ENCODE measurements at regions not wholly inside any gene's neighbourhood (a gene's known extent, or its start where the extent isn't known, plus 50 kb on each side); places are given as distances from the start of the nearest gene placed in this dataset.

DNA sequence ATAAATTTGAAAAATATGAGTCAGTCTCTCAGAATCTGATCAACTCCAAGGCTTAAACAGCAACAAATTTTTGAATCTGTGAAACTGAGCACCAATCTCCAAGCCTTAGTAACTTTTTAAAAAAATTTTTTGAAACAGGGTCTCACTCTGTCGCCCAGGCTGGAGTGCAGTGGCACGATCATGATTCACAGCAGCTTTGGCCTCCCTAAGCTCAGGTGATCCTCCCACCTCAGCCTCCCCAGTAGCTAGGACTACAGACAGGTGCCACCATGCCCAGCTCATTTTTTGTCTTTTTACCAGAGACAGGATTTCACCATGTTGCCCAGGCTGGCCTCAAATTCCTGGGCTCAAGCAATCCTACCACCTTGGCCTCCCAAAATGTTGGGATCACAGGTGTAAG is 207.9 kb upstream of the TCF21 start:
- Histone ChIP-seq H3K4me2 (ENCODE audit: low read depth, low read length) (no peak overlapping the region), H3K27me3 (ENCODE audit: control insufficient read depth in 1 of 2, insufficient read depth in 2 of 2, low read length in 2 of 2) (no peaks in the 10 kb centered on the region), H4K20me1 (ENCODE audit: insufficient read depth, low read length) (no peaks in the 10 kb centered on the region), H3K4me3 (replicated peaks in 1 of 3; ENCODE audit: insufficient read depth in 1 of 3, low read depth in 2 of 3, low read length in 3 of 3) (no peak overlapping the region), H2AFZ (ENCODE audit: low read length) (no peak overlapping the region), H3K4me1 (ENCODE audit: insufficient read depth, low read length) (no peaks in the 10 kb centered on the region), H3K79me2 (ENCODE audit: insufficient read depth, low read length) (no peaks in the 10 kb centered on the region), H3K27ac (ENCODE audit: extremely low read length, insufficient read depth, low read length) (no peak overlapping the region), H3K36me3 (replicated peaks in 1 of 2; ENCODE audit: control insufficient read depth in 1 of 2, insufficient read depth in 2 of 2, low read length in 2 of 2) (no peaks in the 10 kb centered on the region), H3K9ac (ENCODE audit: insufficient read depth, low read depth, low read length) (no peak overlapping the region), H3K9me3 (ENCODE audit: low read length) (no peaks in the 10 kb centered on the region)
- intact Hi-C loops (cut with micrococcal nuclease; ENCODE audit: unreplicated experiment) = no loop called here
- in situ Hi-C loops (cut with HindIII; ENCODE audit: extremely low pct_ligation_motif_present, low pct_unique_long_range_greater_than_20kb) = no loop called here
- TF ChIP-seq ZNF782 (CRISPR knock-in tag; IDR thresholded peaks at IDR 0.05; ENCODE audit: borderline replicate concordance) (no peak), ZNF83 (CRISPR knock-in tag; IDR thresholded peaks at IDR 0.05; ENCODE audit: borderline replicate concordance) (no peak), RELA (CRISPR knock-in tag; IDR thresholded peaks at IDR 0.05) (no peak), MAF1 (CRISPR knock-in tag; IDR thresholded peaks at IDR 0.05; ENCODE audit: borderline replicate concordance) (no peak), TAF1 (CRISPR knock-in tag; IDR thresholded peaks at IDR 0.05) (no peak), ZNF10 (CRISPR knock-in tag; IDR thresholded peaks at IDR 0.05; ENCODE audit: borderline replicate concordance, low read depth) (no peak), PPARG (CRISPR knock-in tag; conservative IDR thresholded peaks at IDR 0.05) (no peak), KMT2B (CRISPR knock-in tag; IDR thresholded peaks at IDR 0.05) (no peak)
- TF ChIP-seq, protein P1, sequence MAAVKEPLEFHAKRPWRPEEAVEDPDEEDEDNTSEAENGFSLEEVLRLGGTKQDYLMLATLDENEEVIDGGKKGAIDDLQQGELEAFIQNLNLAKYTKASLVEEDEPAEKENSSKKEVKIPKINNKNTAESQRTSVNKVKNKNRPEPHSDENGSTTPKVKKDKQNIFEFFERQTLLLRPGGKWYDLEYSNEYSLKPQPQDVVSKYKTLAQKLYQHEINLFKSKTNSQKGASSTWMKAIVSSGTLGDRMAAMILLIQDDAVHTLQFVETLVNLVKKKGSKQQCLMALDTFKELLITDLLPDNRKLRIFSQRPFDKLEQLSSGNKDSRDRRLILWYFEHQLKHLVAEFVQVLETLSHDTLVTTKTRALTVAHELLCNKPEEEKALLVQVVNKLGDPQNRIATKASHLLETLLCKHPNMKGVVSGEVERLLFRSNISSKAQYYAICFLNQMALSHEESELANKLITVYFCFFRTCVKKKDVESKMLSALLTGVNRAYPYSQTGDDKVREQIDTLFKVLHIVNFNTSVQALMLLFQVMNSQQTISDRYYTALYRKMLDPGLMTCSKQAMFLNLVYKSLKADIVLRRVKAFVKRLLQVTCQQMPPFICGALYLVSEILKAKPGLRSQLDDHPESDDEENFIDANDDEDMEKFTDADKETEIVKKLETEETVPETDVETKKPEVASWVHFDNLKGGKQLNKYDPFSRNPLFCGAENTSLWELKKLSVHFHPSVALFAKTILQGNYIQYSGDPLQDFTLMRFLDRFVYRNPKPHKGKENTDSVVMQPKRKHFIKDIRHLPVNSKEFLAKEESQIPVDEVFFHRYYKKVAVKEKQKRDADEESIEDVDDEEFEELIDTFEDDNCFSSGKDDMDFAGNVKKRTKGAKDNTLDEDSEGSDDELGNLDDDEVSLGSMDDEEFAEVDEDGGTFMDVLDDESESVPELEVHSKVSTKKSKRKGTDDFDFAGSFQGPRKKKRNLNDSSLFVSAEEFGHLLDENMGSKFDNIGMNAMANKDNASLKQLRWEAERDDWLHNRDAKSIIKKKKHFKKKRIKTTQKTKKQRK (IDR thresholded peaks at IDR 0.05; ENCODE audit: low read length) = no peak
- TF ChIP-seq, protein P2, sequence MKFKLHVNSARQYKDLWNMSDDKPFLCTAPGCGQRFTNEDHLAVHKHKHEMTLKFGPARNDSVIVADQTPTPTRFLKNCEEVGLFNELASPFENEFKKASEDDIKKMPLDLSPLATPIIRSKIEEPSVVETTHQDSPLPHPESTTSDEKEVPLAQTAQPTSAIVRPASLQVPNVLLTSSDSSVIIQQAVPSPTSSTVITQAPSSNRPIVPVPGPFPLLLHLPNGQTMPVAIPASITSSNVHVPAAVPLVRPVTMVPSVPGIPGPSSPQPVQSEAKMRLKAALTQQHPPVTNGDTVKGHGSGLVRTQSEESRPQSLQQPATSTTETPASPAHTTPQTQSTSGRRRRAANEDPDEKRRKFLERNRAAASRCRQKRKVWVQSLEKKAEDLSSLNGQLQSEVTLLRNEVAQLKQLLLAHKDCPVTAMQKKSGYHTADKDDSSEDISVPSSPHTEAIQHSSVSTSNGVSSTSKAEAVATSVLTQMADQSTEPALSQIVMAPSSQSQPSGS (CRISPR knock-in tag; IDR thresholded peaks at IDR 0.05) = no peak
- FAIRE-seq = no peak
- ATAC-seq = no peak
- CTCF ChIA-PET (ENCODE audit: low intra/inter-chr PET ratio, low total read pairs) = no interaction called here
- WGBS (ENCODE audit: low lambda C conversion rate) = 0% methylated on average over 2 of the region's 2 CpGs
- POLR2A ChIA-PET = no interaction called here
- no peak for DNase-seq (ENCODE audit: low spot score)
- BruUV-seq (replicated peaks) = no TSS peak
